SK-N-MC (cell line): ENCODE measurements at regions not wholly inside any gene's neighbourhood (a gene's known extent, or its start where the extent isn't known, plus 50 kb on each side); places are given as distances from the start of the nearest gene placed in this dataset.

Experiments
- EZH2 ChIP-seq: fragments of 200-600 bp; sonication (generic); IDR thresholded peaks from one replicate; pipeline ENCODE4 v1.6.1; 2017; ENCODE audit warnings: antibody characterized with exemption
- FOXP2 ChIP-seq: optimal IDR thresholded peaks from 2 replicates; pipeline ENCODE3; 2011; ENCODE audit warnings: mild to moderate bottlenecking, moderate library complexity; ENCODE audit not compliant: insufficient read depth; ENCODE audit errors: extremely low read length, control extremely low read depth
- POLR2AphosphoS5 ChIP-seq: IDR thresholded peaks from 2 replicates; pipeline ENCODE4 v1.6.1; 2012; ENCODE audit warnings: mild to moderate bottlenecking, low read depth, low read length, borderline replicate concordance

DNA sequence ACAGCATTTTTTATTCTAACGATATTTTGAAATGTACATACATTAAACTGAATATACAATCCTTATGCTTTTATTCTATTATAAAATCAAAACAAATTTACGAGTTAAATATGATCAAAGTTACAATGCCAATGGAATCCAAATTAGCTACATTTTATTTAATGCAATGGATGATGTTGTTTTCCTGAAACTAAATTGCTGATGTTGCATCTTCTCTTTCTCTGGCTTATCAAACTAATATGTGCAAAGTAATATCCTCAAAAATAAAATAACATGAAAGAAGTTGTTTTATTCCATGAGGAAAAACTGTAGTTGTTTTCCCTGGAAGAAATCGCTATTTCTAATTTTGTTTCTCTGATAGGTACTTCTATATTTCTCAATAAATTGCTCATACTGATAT lies 106.8 kb downstream of the ASB9 start:
- TF ChIP-seq EZH2 (no peak), POLR2AphosphoS5 (no peak), FOXP2 (no peak)
